PFSK-1 (cell line): ENCODE measurements at regions not wholly inside any gene's neighbourhood (a gene's known extent, or its start where the extent isn't known, plus 50 kb on each side); places are given as distances from the start of the nearest gene placed in this dataset.
A peak's percentile ranks its signal among the peaks of the same experiment; 100 is the strongest.

Source experiments
- FOXP2 ChIP-seq: optimal IDR thresholded peaks from 2 replicates; pipeline ENCODE3; 2011; ENCODE audit warnings: borderline replicate concordance, control low read depth, inconsistent platforms; ENCODE audit not compliant: insufficient read depth; ENCODE audit errors: extremely low read length, extremely low read depth
- POLR2AphosphoS5 ChIP-seq: IDR thresholded peaks from 2 replicates; pipeline ENCODE4 v1.6.1; 2012; ENCODE audit warnings: low read depth, mild to moderate bottlenecking, control low read depth, low read length, moderate library complexity
- REST ChIP-seq, 2 experiments: IDR thresholded peaks; 2 replicates each; pipeline versions ENCODE4 v1.6.1 to v1.8.0; 2011 to 2012; ENCODE audit warnings: low read depth in 2 of 2, low read length in 2 of 2, control low read depth in 1 of 2, inconsistent platforms in 1 of 2, mild to moderate bottlenecking in 1 of 2, moderate library complexity in 1 of 2; ENCODE audit not compliant: insufficient read depth in 1 of 2
- SIN3A ChIP-seq: IDR thresholded peaks from 2 replicates; pipeline ENCODE4 v1.6.1; 2012; ENCODE audit warnings: mild to moderate bottlenecking, low read length, moderate library complexity, borderline replicate concordance; ENCODE audit not compliant: insufficient read depth
- TAF1 ChIP-seq: IDR thresholded peaks from 2 replicates; pipeline ENCODE4 v1.6.1; 2012; ENCODE audit warnings: low read length, control low read depth, borderline replicate concordance; ENCODE audit not compliant: insufficient read depth

- TF ChIP-seq TAF1 (no peak), FOXP2 (no peak), REST (IDR thresholded peaks at IDR 0.05; ENCODE audit: insufficient read depth in 1 of 2, low read depth in 2 of 2, low read length in 2 of 2) (no peak), POLR2AphosphoS5 (no peak), SIN3A (no peak)
Measured at GRCh38 chr11:23272095-23272494, 411.8 kb upstream of the CCDC179 start.

DNA sequence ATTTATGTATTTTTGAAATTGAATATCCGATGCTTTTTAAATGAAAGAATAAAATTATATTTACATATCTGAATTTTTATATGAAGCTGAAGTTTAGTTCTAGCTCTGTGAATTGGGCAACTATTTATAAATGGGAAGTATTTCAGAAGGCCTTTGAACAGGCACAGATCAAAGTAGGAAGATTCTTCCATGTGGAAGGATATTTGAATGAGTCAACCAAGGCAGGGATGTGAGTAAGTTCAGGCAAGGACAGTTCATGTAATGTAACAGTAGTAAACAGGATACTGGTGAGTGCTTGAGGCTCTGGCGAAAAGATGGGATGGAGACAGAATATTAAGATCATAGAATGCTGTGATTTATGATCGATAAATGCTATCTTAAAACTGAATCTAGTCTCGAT lies 417.8 kb upstream of the CCDC179 start:
- TF ChIP-seq FOXP2 (peak; percentile 22), POLR2AphosphoS5 (no peak), SIN3A (no peak), REST (IDR thresholded peaks at IDR 0.05; ENCODE audit: insufficient read depth in 1 of 2, low read depth in 2 of 2, low read length in 2 of 2) (no peak), TAF1 (no peak)

DNA sequence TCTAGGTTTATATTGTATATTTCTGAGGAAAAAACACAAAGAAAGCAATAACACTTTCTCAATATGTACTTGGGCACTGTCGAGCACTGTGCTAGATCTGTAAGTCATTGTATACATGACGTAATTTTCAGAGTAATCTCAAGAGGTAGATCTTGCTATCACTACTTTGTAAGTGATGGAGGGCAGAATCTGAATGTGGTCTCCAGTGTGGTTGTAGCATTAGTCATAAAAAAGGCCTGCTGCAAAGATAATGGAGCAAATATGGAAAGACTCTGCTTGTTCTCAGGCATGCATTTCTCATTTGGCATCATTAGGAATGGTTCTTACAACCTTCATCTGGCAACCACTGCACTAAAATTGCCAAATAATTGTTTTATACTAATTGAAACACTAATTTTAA lies 419.8 kb upstream of the CCDC179 start:
- TF ChIP-seq REST (IDR thresholded peaks at IDR 0.05; ENCODE audit: insufficient read depth in 1 of 2, low read depth in 2 of 2, low read length in 2 of 2) (no peak), TAF1 (no peak), FOXP2 (no peak), POLR2AphosphoS5 (no peak), SIN3A (no peak)

DNA sequence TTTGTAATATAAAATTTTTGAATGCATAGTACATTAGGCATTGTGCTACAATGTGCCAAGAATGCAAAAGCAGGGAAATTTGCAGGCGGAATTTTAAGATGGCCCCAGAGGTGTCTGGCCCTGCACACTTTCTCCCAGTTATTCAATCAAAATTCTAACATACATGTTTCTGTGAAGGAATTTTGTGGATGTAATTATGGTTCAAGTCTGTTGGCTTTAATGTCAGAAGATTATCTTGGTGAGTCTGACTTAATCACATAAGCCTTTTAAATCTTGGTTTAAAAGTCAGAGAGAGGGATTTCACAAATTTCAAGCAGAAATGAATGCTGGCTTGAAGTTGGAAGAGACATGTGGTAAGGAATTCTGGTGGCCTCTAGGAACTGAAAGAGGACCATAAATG lies 423.4 kb upstream of the CCDC179 start:
- TF ChIP-seq TAF1, result no peak
- no peak for TF ChIP-seq POLR2AphosphoS5
- no peak for TF ChIP-seq SIN3A
- TF ChIP-seq FOXP2, result no peak
- TF ChIP-seq REST (IDR thresholded peaks at IDR 0.05; ENCODE audit: insufficient read depth in 1 of 2, low read depth in 2 of 2, low read length in 2 of 2), result no peak

DNA sequence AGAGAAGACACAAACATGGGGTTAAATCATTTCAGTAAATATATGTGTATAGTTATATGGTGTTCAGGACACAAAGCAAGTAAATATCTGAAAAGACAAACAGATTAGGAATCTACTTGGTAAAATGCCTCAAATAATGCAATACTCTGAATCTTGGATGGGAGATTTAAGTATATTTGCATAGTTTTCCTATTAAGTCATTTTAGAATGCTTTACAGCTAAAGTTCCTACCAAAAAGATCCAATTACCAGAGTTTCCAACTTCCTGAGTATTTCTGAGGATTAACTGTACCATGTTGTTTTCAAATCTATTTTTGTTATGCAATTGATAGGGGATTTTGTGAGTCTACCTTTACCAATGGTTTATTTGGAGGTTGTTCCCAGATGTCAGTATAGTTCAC lies 424.4 kb upstream of the CCDC179 start:
- TF ChIP-seq SIN3A (no peak), TAF1 (no peak), REST (IDR thresholded peaks at IDR 0.05; ENCODE audit: insufficient read depth in 1 of 2, low read depth in 2 of 2, low read length in 2 of 2) (no peak), POLR2AphosphoS5 (no peak), FOXP2 (no peak)
